WTC11 (cell line): ENCODE measurements at regions not wholly inside any gene's neighbourhood (a gene's known extent, or its start where the extent isn't known, plus 50 kb on each side); places are given as distances from the start of the nearest gene placed in this dataset.

Experiments used
- ATAC-seq: fragments of 200-7000 bp; cut with Tn5 transposase; 2 replicates; pipeline ENCODE4 v1.10.0; 2021; ENCODE audit warnings: mild to moderate bottlenecking, moderate library complexity
- CTCF ChIA-PET: fragments of 300-600 bp; sonication (Branson Sonifier 250); formaldehyde crosslinking; loops from one replicate; lab custom pipeline; 2021; ENCODE audit warnings: antibody characterized with exemption; lab: Charles Lee
- POLR2A ChIA-PET: fragments of 350-600 bp; sonication (Branson Sonifier 250); formaldehyde crosslinking; loops from one replicate; lab custom pipeline; 2021; ENCODE audit warnings: antibody characterized with exemption; lab: Charles Lee
- DNase-seq: peaks from one replicate; pipeline ENCODE4 v3.0.0; 2021; ENCODE audit warnings: low spot score
- H3K27ac Mint-ChIP-seq: 2 replicates; pipeline ENCODE4 v1.8.0; 2021; ENCODE audit warnings: mixed read lengths
- H3K27me3 Mint-ChIP-seq: 2 replicates; pipeline ENCODE4 v1.8.0; 2021; ENCODE audit warnings: low read depth, mild to moderate bottlenecking, moderate library complexity, mixed read lengths
- H3K36me3 Mint-ChIP-seq: 2 replicates; pipeline ENCODE4 v1.8.0; 2021; ENCODE audit warnings: mixed read lengths
- H3K4me1 Mint-ChIP-seq: 2 replicates; pipeline ENCODE4 v1.8.0; 2022; ENCODE audit warnings: mixed read lengths
- H3K4me3 Mint-ChIP-seq: 2 replicates; pipeline ENCODE4 v1.8.0; 2021; ENCODE audit warnings: mild to moderate bottlenecking, moderate library complexity, mixed read lengths
- H3K9me3 Mint-ChIP-seq: 2 replicates; pipeline ENCODE4 v1.8.0; 2021; ENCODE audit warnings: mixed read lengths
- CREM ChIP-seq: sonication (generic); formaldehyde crosslinking; IDR thresholded peaks from 2 replicates; pipeline ENCODE4 v1.8.1; 2022; ENCODE audit warnings: mild to moderate bottlenecking, missing genetic modification reagents, moderate library complexity
- FOXP1 ChIP-seq: sonication (generic); formaldehyde crosslinking; IDR thresholded peaks from 2 replicates; pipeline ENCODE4 v1.8.0; 2022; ENCODE audit warnings: missing genetic modification reagents, mild to moderate bottlenecking, moderate library complexity, borderline replicate concordance
- GABPB1 ChIP-seq: sonication (generic); formaldehyde crosslinking; IDR thresholded peaks from 2 replicates; pipeline ENCODE4 v1.8.1; 2023; ENCODE audit warnings: mild to moderate bottlenecking, missing genetic modification reagents
- GTF2I ChIP-seq: fragments of 250-450 bp; sonication (Bioruptor Pico); conservative IDR thresholded peaks from 2 replicates; pipeline ENCODE4 v1.4.0; 2021; ENCODE audit warnings: mild to moderate bottlenecking
- SMAD4 ChIP-seq: sonication (generic); formaldehyde crosslinking; IDR thresholded peaks from 2 replicates; pipeline ENCODE4 v1.8.0; 2022; ENCODE audit warnings: mild to moderate bottlenecking, missing genetic modification reagents
- TF ChIP-seq, protein P1 (sequence below): sonication (generic); formaldehyde crosslinking; IDR thresholded peaks from 2 replicates; pipeline ENCODE4 v1.8.0; 2023; ENCODE audit warnings: mild to moderate bottlenecking, missing genetic modification reagents
- TF ChIP-seq, protein P2 (sequence below): sonication (generic); formaldehyde crosslinking; IDR thresholded peaks from 2 replicates; pipeline ENCODE4 v1.8.1; 2022; ENCODE audit warnings: mild to moderate bottlenecking, missing genetic modification reagents, moderate library complexity, borderline replicate concordance
- TF ChIP-seq, protein P3 (sequence below): sonication (generic); formaldehyde crosslinking; IDR thresholded peaks from 2 replicates; pipeline ENCODE4 v1.8.1; 2023; ENCODE audit warnings: mild to moderate bottlenecking, missing genetic modification reagents, borderline replicate concordance
- TF ChIP-seq, protein P4 (sequence below): fragments of 250-450 bp; sonication (Bioruptor Pico); conservative IDR thresholded peaks from 2 replicates; pipeline ENCODE4 v1.9.0; 2021; ENCODE audit warnings: mild to moderate bottlenecking
- TF ChIP-seq, protein P5 (sequence below): sonication (generic); formaldehyde crosslinking; IDR thresholded peaks from 2 replicates; pipeline ENCODE4 v1.8.1; 2023; ENCODE audit warnings: mild to moderate bottlenecking, missing genetic modification reagents, moderate library complexity
- TF ChIP-seq, protein P6 (sequence below): sonication (generic); formaldehyde crosslinking; conservative IDR thresholded peaks from 2 replicates; pipeline ENCODE4 v1.8.1; 2022; ENCODE audit warnings: mild to moderate bottlenecking, missing genetic modification reagents
- TF ChIP-seq, protein P7 (sequence below): sonication (generic); formaldehyde crosslinking; conservative IDR thresholded peaks from 2 replicates; pipeline ENCODE4 v1.8.1; 2023; ENCODE audit warnings: mild to moderate bottlenecking, low read depth, missing genetic modification reagents, moderate library complexity
- TF ChIP-seq, protein P8 (sequence below): sonication (generic); formaldehyde crosslinking; IDR thresholded peaks from 2 replicates; pipeline ENCODE4 v1.8.0; 2022; ENCODE audit warnings: mild to moderate bottlenecking, missing genetic modification reagents

DNA sequence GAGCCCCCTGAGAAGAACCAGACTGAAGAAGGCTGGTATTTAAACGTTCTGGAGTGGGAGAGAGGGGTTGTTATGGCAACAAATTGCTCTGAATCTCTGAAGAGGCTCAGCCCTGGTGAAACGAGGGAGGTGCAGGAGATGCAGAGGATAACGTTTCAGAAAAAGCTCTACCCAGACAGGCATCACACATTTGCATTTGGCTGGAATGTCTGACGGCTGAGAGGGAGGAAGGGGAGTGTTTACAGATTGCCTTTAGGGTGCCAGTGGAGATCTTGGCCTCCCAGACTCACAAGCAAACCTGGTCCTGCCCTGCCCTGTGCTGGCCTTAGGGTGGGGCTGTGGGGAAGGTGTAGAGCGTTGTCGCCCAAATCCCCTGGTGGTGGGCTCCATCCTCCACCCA, 169.0 kb upstream of the AJAP1 start (continued):
- TF ChIP-seq, protein P1, sequence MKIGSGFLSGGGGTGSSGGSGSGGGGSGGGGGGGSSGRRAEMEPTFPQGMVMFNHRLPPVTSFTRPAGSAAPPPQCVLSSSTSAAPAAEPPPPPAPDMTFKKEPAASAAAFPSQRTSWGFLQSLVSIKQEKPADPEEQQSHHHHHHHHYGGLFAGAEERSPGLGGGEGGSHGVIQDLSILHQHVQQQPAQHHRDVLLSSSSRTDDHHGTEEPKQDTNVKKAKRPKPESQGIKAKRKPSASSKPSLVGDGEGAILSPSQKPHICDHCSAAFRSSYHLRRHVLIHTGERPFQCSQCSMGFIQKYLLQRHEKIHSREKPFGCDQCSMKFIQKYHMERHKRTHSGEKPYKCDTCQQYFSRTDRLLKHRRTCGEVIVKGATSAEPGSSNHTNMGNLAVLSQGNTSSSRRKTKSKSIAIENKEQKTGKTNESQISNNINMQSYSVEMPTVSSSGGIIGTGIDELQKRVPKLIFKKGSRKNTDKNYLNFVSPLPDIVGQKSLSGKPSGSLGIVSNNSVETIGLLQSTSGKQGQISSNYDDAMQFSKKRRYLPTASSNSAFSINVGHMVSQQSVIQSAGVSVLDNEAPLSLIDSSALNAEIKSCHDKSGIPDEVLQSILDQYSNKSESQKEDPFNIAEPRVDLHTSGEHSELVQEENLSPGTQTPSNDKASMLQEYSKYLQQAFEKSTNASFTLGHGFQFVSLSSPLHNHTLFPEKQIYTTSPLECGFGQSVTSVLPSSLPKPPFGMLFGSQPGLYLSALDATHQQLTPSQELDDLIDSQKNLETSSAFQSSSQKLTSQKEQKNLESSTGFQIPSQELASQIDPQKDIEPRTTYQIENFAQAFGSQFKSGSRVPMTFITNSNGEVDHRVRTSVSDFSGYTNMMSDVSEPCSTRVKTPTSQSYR (CRISPR knock-in tag), result no peak
- TF ChIP-seq GTF2I, result no peak

DNA sequence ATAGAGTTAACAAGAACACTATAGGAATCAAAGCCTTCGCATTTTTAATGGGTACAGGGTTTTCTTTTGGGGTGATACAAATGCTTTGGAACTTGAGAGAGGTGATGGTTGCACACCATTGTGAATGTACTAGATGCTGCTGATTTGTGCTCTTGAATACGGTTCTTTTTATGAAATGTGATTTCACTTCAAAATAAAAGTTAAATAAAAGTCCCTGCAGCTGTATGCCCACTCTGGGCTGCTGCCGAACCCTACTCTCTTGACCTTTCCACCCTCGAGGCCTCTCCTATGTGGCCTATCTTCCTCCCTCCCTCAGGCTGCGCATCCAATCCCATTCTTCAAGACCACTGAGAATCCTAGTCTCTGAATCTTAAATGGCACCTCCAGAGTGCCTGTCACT, 168.5 kb upstream of the AJAP1 start:
- no peak overlapping the region for H3K4me3 Mint-ChIP-seq
- DNase-seq (no peak), ATAC-seq (no peak)
- peaks cover 69% of the 10 kb centered on the region for H3K9me3 Mint-ChIP-seq
- ChIA-PET POLR2A (no interaction called here), CTCF (no interaction called here)
- no peaks in the 10 kb centered on the region for H3K4me1 Mint-ChIP-seq
- peaks cover 69% of the 10 kb centered on the region for H3K36me3 Mint-ChIP-seq
- TF ChIP-seq, protein P2, sequence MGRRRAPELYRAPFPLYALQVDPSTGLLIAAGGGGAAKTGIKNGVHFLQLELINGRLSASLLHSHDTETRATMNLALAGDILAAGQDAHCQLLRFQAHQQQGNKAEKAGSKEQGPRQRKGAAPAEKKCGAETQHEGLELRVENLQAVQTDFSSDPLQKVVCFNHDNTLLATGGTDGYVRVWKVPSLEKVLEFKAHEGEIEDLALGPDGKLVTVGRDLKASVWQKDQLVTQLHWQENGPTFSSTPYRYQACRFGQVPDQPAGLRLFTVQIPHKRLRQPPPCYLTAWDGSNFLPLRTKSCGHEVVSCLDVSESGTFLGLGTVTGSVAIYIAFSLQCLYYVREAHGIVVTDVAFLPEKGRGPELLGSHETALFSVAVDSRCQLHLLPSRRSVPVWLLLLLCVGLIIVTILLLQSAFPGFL (CRISPR knock-in tag), result no peak
- TF ChIP-seq FOXP1 (CRISPR knock-in tag) (no peak), SMAD4 (no peak), GABPB1 (CRISPR knock-in tag) (no peak), CREM (no peak)
- TF ChIP-seq, protein P3, sequence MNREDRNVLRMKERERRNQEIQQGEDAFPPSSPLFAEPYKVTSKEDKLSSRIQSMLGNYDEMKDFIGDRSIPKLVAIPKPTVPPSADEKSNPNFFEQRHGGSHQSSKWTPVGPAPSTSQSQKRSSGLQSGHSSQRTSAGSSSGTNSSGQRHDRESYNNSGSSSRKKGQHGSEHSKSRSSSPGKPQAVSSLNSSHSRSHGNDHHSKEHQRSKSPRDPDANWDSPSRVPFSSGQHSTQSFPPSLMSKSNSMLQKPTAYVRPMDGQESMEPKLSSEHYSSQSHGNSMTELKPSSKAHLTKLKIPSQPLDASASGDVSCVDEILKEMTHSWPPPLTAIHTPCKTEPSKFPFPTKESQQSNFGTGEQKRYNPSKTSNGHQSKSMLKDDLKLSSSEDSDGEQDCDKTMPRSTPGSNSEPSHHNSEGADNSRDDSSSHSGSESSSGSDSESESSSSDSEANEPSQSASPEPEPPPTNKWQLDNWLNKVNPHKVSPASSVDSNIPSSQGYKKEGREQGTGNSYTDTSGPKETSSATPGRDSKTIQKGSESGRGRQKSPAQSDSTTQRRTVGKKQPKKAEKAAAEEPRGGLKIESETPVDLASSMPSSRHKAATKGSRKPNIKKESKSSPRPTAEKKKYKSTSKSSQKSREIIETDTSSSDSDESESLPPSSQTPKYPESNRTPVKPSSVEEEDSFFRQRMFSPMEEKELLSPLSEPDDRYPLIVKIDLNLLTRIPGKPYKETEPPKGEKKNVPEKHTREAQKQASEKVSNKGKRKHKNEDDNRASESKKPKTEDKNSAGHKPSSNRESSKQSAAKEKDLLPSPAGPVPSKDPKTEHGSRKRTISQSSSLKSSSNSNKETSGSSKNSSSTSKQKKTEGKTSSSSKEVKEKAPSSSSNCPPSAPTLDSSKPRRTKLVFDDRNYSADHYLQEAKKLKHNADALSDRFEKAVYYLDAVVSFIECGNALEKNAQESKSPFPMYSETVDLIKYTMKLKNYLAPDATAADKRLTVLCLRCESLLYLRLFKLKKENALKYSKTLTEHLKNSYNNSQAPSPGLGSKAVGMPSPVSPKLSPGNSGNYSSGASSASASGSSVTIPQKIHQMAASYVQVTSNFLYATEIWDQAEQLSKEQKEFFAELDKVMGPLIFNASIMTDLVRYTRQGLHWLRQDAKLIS (CRISPR knock-in tag), result no peak
- TF ChIP-seq, protein P4, sequence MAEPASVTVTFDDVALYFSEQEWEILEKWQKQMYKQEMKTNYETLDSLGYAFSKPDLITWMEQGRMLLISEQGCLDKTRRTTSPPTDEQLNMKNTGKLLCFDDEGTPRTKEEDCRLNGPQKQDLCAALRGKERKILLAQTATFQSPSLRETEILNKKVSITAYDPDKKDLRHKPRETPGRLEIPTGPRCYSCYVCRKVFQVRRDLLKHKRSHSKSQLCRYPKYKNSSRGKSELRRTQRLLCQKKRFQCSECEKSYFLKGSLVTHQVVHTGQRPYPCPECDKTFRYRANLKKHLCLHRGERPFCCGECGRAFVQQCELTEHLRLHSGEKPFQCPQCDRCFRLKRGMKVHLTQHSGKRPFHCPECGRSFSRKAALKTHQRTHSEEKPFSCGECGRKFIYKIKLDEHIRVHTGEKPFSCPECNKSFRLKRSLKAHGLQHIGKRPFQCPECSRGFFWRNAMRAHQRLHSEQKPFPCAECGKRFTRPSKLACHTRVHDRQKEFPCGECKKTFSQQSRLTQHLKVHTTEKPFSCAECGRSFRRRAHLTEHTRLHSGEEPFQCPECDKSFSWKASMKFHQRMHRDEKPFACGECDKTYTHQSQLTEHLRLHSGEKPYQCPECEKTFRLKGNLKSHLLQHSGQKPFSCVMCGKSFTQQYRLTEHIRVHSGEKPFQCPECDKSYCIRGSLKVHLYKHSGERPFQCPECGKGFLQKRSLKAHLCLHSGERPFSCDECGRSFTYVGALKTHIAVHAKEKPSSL, result no peak
- TF ChIP-seq, protein P5, sequence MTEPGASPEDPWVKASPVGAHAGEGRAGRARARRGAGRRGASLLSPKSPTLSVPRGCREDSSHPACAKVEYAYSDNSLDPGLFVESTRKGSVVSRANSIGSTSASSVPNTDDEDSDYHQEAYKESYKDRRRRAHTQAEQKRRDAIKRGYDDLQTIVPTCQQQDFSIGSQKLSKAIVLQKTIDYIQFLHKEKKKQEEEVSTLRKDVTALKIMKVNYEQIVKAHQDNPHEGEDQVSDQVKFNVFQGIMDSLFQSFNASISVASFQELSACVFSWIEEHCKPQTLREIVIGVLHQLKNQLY (CRISPR knock-in tag), result no peak
- TF ChIP-seq, protein P6, sequence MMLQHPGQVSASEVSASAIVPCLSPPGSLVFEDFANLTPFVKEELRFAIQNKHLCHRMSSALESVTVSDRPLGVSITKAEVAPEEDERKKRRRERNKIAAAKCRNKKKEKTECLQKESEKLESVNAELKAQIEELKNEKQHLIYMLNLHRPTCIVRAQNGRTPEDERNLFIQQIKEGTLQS (CRISPR knock-in tag), result no peak
- TF ChIP-seq, protein P7, sequence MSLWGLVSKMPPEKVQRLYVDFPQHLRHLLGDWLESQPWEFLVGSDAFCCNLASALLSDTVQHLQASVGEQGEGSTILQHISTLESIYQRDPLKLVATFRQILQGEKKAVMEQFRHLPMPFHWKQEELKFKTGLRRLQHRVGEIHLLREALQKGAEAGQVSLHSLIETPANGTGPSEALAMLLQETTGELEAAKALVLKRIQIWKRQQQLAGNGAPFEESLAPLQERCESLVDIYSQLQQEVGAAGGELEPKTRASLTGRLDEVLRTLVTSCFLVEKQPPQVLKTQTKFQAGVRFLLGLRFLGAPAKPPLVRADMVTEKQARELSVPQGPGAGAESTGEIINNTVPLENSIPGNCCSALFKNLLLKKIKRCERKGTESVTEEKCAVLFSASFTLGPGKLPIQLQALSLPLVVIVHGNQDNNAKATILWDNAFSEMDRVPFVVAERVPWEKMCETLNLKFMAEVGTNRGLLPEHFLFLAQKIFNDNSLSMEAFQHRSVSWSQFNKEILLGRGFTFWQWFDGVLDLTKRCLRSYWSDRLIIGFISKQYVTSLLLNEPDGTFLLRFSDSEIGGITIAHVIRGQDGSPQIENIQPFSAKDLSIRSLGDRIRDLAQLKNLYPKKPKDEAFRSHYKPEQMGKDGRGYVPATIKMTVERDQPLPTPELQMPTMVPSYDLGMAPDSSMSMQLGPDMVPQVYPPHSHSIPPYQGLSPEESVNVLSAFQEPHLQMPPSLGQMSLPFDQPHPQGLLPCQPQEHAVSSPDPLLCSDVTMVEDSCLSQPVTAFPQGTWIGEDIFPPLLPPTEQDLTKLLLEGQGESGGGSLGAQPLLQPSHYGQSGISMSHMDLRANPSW (CRISPR knock-in tag), result no peak
- TF ChIP-seq, protein P8, sequence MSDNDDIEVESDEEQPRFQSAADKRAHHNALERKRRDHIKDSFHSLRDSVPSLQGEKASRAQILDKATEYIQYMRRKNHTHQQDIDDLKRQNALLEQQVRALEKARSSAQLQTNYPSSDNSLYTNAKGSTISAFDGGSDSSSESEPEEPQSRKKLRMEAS (CRISPR knock-in tag), result no peak
- no peak overlapping the region for H3K27ac Mint-ChIP-seq
- peaks cover 10% of the 10 kb centered on the region for H3K27me3 Mint-ChIP-seq
